HEK293T (cell line): ENCODE measurements at regions not wholly inside any gene's neighbourhood (a gene's known extent, or its start where the extent isn't known, plus 50 kb on each side); places are given as distances from the start of the nearest gene placed in this dataset.

ENCODE experiments used
- CTCF ChIA-PET: fragments of 350-600 bp; formaldehyde crosslinking; extraction: SDS; loops from one replicate; lab custom pipeline; 2021; ENCODE audit warnings: antibody characterized with exemption, inconsistent platforms; lab: Yijun Ruan, JAX
- POLR2A ChIA-PET: fragments of 350-600 bp; formaldehyde crosslinking; extraction: SDS; loops from one replicate; lab custom pipeline; 2020; ENCODE audit warnings: antibody characterized with exemption, inconsistent platforms; lab: Yijun Ruan, JAX
- DNase-seq: peaks from one replicate; pipeline ENCODE4 v3.0.0; 2012; ENCODE audit warnings: mixed read lengths; ENCODE audit errors: extremely low spot score
- ARNT ChIP-seq: fragments of 450-650 bp; IDR thresholded peaks from 2 replicates; pipeline ENCODE4 v1.6.1; 2017; ENCODE audit warnings: mild to moderate bottlenecking
- BHLHE40 ChIP-seq: fragments of 450-650 bp; IDR thresholded peaks from 2 replicates; pipeline ENCODE4 v1.6.1; 2016; ENCODE audit warnings: mild to moderate bottlenecking, moderate library complexity, borderline replicate concordance
- CTBP1 ChIP-seq: fragments of 450-650 bp; IDR thresholded peaks from 2 replicates; pipeline ENCODE4 v1.6.1; 2016; ENCODE audit warnings: borderline replicate concordance
- ELF4 ChIP-seq: fragments of 450-650 bp; IDR thresholded peaks from 2 replicates; pipeline ENCODE4 v1.6.1; 2017; ENCODE audit warnings: antibody characterized with exemption
- FOXA1 ChIP-seq: fragments of 450-650 bp; IDR thresholded peaks from 2 replicates; pipeline ENCODE4 v1.6.1; 2016; ENCODE audit warnings: mild to moderate bottlenecking
- FOXK2 ChIP-seq: fragments of 450-650 bp; IDR thresholded peaks from 2 replicates; pipeline ENCODE4 v1.6.1; 2016; ENCODE audit warnings: mild to moderate bottlenecking
- FOXM1 ChIP-seq: fragments of 450-650 bp; IDR thresholded peaks from 2 replicates; pipeline ENCODE4 v1.6.1; 2017; ENCODE audit warnings: mild to moderate bottlenecking, borderline replicate concordance
- HDGF ChIP-seq: fragments of 450-650 bp; IDR thresholded peaks from 2 replicates; pipeline ENCODE4 v1.6.1; 2017; ENCODE audit warnings: antibody characterized with exemption, borderline replicate concordance
- L3MBTL2 ChIP-seq: fragments of 450-650 bp; conservative IDR thresholded peaks from 2 replicates; pipeline ENCODE4 v1.6.1; 2016; ENCODE audit warnings: mild to moderate bottlenecking
- LEF1 ChIP-seq: fragments of 450-650 bp; IDR thresholded peaks from 2 replicates; pipeline ENCODE4 v1.6.1; 2017; ENCODE audit warnings: mild to moderate bottlenecking, borderline replicate concordance
- NFRKB ChIP-seq: fragments of 450-650 bp; IDR thresholded peaks from 2 replicates; pipeline ENCODE4 v1.6.1; 2016; ENCODE audit warnings: mild to moderate bottlenecking, moderate library complexity
- SP1 ChIP-seq: fragments of 450-650 bp; IDR thresholded peaks from 2 replicates; pipeline ENCODE4 v1.6.1; 2017
- SUZ12 ChIP-seq: fragments of 450-650 bp; IDR thresholded peaks from 2 replicates; pipeline ENCODE4 v1.6.1; 2016; ENCODE audit warnings: mild to moderate bottlenecking
- TARDBP ChIP-seq: fragments of 450-650 bp; IDR thresholded peaks from 2 replicates; pipeline ENCODE4 v1.6.1; 2016
- ZNF384 ChIP-seq: fragments of 450-650 bp; IDR thresholded peaks from 2 replicates; pipeline ENCODE4 v1.6.1; 2016
- TF ChIP-seq, protein P1 (sequence below): fragments of 450-650 bp; IDR thresholded peaks from 2 replicates; pipeline ENCODE4 v1.6.1; 2016

DNA sequence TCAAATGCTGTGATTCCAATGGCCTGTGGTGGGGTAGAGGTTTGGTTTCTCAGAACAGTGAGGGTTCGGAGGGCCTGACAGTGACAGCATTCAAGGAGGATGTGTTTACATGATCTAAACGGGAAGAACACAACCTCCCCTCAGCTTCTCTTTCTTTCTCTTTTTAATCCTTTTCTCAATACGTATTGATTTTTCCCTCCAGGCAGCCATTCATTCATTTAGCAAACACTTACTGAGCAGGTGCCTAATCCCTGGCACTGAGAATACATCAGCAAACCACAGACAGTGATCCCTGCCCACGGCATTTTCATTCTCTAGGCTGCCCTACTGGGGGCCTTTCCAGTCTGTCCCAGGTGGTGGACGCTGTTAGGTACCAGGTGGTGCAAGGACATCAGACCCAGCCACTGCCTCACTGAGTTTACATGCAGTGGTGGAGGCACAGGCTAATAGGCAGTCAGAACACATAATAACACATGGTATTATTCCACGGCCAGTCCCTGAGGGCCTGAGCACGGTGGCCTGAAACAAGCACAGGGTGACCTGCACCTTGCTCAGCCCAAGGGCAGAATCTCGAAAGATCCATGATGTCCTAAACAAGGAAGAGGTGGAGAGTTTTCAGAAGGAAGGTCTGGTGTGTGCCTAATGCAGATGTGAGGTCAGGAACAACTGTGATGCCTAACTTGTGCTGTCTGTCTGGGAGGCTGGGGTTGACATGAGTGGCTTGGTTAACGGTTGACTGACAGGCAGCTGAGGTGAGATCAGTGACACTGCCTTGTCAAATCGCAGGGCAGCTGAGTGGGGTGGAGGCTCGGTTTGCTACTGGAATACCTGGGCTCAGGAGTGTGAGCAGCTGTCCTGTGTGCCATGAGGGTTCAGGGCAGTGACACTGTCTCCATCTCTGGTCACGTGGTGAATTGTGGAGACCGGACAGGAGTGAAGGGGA is 785.5 kb upstream of the HS6ST1 start:
- POLR2A ChIA-PET: no interaction called here
- CTCF ChIA-PET: no interaction called here
- DNase-seq: no peak
- TF ChIP-seq TARDBP: no peak
- no peak for TF ChIP-seq HDGF
- no peak for TF ChIP-seq SP1
- TF ChIP-seq, protein P1, sequence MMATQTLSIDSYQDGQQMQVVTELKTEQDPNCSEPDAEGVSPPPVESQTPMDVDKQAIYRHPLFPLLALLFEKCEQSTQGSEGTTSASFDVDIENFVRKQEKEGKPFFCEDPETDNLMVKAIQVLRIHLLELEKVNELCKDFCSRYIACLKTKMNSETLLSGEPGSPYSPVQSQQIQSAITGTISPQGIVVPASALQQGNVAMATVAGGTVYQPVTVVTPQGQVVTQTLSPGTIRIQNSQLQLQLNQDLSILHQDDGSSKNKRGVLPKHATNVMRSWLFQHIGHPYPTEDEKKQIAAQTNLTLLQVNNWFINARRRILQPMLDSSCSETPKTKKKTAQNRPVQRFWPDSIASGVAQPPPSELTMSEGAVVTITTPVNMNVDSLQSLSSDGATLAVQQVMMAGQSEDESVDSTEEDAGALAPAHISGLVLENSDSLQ: no peak
- TF ChIP-seq ARNT: no peak
- TF ChIP-seq SUZ12: no peak

- no peak for DNase-seq
- CTCF ChIA-PET: no interaction called here
- POLR2A ChIA-PET: no interaction called here
- no peak for TF ChIP-seq SUZ12
- no peak for TF ChIP-seq SP1
- TF ChIP-seq L3MBTL2: no peak
- TF ChIP-seq, protein P1: no peak
- no peak for TF ChIP-seq ELF4
- no peak for TF ChIP-seq CTBP1
- no peak for TF ChIP-seq ARNT
- TF ChIP-seq ZNF384: no peak
- no peak for TF ChIP-seq FOXM1
- TF ChIP-seq LEF1: no peak
These were observed 793.5 kb upstream of the HS6ST1 start for GRCh38 chr2:129112181-129112580.

GRCh38 chr2:129113776-129114175 is 795.1 kb upstream of the HS6ST1 start:
- ChIA-PET POLR2A (no interaction called here), CTCF (no interaction called here)
- TF ChIP-seq ELF4 (no peak), BHLHE40 (no peak), SP1 (no peak), FOXA1 (no peak)
- DNase-seq: no peak

- no peak for DNase-seq
- TF ChIP-seq SUZ12: no peak
- no peak for TF ChIP-seq L3MBTL2
- TF ChIP-seq BHLHE40: no peak
- no peak for TF ChIP-seq ZNF384
- no peak for TF ChIP-seq CTBP1
- TF ChIP-seq, protein P1: no peak
- no peak for TF ChIP-seq ELF4
- TF ChIP-seq SP1: no peak
- TF ChIP-seq FOXK2: no peak
- no peak for TF ChIP-seq TARDBP
- no peak for TF ChIP-seq FOXM1
- no peak for TF ChIP-seq HDGF
- no peak for TF ChIP-seq NFRKB
- no peak for TF ChIP-seq ARNT
- TF ChIP-seq LEF1: no peak
- no peak for TF ChIP-seq FOXA1
- CTCF ChIA-PET: interaction anchor here (0.6 kb wide), 1 partner anchor 362 kb away, joined by 4 read pairs; no protein-coding TSS in a partner anchor
- POLR2A ChIA-PET: no interaction called here
These were observed 798.8 kb upstream of the HS6ST1 start for GRCh38 chr2:129117434-129117833.

DNA sequence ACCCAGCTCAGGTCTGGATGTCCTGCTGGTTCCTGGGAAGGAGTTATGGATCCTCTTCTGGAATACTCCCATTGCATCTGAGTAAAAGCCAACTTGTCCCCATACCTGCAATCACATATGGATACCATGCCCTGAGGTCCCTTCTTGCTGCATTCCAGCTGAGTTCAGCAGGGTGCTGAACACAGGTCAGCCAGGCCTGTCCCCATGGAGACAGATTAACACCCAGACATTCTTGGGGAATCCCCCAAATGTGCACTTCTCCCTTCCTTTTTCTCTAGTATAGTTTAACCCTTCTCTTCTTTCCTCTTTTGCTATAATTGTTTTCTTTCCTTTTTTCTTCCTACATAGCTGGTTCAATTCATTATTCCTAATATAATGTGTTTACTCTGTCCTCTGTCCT is 799.6 kb upstream of the HS6ST1 start:
- ChIA-PET POLR2A (no interaction called here), CTCF (no interaction called here)
- no peak for DNase-seq
- no peak for TF ChIP-seq TARDBP

GRCh38 chr2:129129087-129129486 is 810.4 kb upstream of the HS6ST1 start:
- DNase-seq: no peak
- POLR2A ChIA-PET: no interaction called here
- no peak for TF ChIP-seq L3MBTL2
- no peak for TF ChIP-seq ARNT
- no peak for TF ChIP-seq HDGF
- TF ChIP-seq FOXM1: no peak
- TF ChIP-seq FOXA1: no peak
- TF ChIP-seq CTBP1: no peak
- TF ChIP-seq FOXK2: no peak
- no peak for TF ChIP-seq NFRKB
- CTCF ChIA-PET: no interaction called here
